Ishikawa (cell line): ENCODE measurements at regions not wholly inside any gene's neighbourhood (a gene's known extent, or its start where the extent isn't known, plus 50 kb on each side); places are given as distances from the start of the nearest gene placed in this dataset.

ENCODE experiments used
- CEBPB ChIP-seq: IDR thresholded peaks from 2 replicates; pipeline ENCODE4 v1.6.1; 2012
- CREB1 ChIP-seq: IDR thresholded peaks from 2 replicates; pipeline ENCODE4 v1.6.1; 2012; ENCODE audit warnings: low read depth
- EGR1 ChIP-seq: IDR thresholded peaks from 2 replicates; pipeline ENCODE4 v1.6.1; 2012
- EP300 ChIP-seq: IDR thresholded peaks from 2 replicates; pipeline ENCODE4 v1.6.1; 2012; ENCODE audit warnings: borderline replicate concordance
- FOXM1 ChIP-seq: IDR thresholded peaks from 2 replicates; pipeline ENCODE4 v1.6.1; 2012; ENCODE audit warnings: low read depth, borderline replicate concordance
- NFIC ChIP-seq: IDR thresholded peaks from 2 replicates; pipeline ENCODE4 v1.6.1; 2012
- RAD21 ChIP-seq: IDR thresholded peaks from 2 replicates; pipeline ENCODE4 v1.6.1; 2012; ENCODE audit warnings: low read depth
- TAF1 ChIP-seq: IDR thresholded peaks from 2 replicates; pipeline ENCODE4 v1.6.1; 2012; ENCODE audit warnings: low read depth, mild to moderate bottlenecking
- TCF12 ChIP-seq: IDR thresholded peaks from 2 replicates; pipeline ENCODE4 v1.6.1; 2012; ENCODE audit warnings: low read depth
- TEAD4 ChIP-seq: IDR thresholded peaks from 2 replicates; pipeline ENCODE4 v1.6.1; 2012
- YY1 ChIP-seq: IDR thresholded peaks from 2 replicates; pipeline ENCODE4 v1.6.1; 2012; ENCODE audit warnings: low read depth
- ZBTB7A ChIP-seq: IDR thresholded peaks from 2 replicates; pipeline ENCODE4 v1.6.1; 2012; ENCODE audit warnings: low read depth
- TF ChIP-seq, protein P1 (sequence below): IDR thresholded peaks from 2 replicates; pipeline ENCODE4 v1.6.1; 2012
- TF ChIP-seq, protein P2 (sequence below): IDR thresholded peaks from 2 replicates; pipeline ENCODE4 v1.6.1; 2012
- TF ChIP-seq, protein P3 (sequence below): IDR thresholded peaks from 2 replicates; pipeline ENCODE4 v1.6.1; 2012; ENCODE audit warnings: low read depth, mild to moderate bottlenecking

DNA sequence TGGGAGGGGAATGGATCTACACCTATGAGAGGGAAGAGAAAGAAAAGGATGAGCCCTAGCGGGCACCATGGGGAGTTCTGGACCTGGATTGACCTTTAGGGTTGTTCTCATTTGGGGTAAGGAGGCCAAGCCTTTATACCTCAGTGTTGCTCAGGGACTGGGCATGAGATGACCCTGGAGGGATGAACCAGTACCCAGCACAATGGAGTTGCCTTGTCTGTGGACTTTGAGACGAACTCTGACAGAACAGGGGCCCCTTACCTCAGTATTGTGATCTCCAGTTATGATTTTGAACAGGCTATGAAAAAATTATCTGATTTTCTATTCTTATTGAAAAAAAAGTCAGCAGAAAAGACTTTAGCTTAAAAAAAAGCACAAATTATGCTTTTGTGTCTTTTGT is 88.6 kb downstream of the FOXA2 start:
- TF ChIP-seq FOXM1 (no peak), CREB1 (no peak), NFIC (no peak), EGR1 (no peak), ZBTB7A (no peak), RAD21 (no peak), TAF1 (no peak)
- TF ChIP-seq, protein P1, sequence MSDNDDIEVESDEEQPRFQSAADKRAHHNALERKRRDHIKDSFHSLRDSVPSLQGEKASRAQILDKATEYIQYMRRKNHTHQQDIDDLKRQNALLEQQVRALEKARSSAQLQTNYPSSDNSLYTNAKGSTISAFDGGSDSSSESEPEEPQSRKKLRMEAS, result no peak
- TF ChIP-seq, protein P2, sequence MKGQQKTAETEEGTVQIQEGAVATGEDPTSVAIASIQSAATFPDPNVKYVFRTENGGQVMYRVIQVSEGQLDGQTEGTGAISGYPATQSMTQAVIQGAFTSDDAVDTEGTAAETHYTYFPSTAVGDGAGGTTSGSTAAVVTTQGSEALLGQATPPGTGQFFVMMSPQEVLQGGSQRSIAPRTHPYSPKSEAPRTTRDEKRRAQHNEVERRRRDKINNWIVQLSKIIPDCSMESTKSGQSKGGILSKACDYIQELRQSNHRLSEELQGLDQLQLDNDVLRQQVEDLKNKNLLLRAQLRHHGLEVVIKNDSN, result no peak

DNA sequence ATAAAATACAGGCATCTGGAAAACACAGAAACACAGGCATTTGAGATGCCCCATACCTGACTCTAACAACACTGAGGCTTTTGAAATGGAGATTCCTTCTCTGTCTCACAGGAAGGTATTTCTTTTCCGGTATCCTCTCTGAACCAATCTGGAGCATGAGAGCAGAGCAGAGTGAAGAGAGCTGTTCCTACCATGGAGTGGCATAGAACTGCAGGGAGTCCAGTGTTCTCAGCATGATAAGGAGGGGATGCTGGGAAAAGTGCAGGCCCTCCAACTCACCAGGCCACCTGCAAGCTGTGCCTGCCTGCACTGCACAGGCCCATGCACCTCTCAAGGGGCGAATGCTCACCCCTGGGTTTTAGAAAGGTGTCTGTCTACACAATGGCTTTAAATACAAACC is 89.2 kb downstream of the FOXA2 start:
- TF ChIP-seq TAF1 (no peak), EGR1 (no peak), FOXM1 (no peak), YY1 (no peak), ZBTB7A (no peak), CREB1 (no peak), RAD21 (no peak), NFIC (no peak), CEBPB (no peak), EP300 (no peak), TEAD4 (no peak), TCF12 (no peak)
- TF ChIP-seq, protein P3, sequence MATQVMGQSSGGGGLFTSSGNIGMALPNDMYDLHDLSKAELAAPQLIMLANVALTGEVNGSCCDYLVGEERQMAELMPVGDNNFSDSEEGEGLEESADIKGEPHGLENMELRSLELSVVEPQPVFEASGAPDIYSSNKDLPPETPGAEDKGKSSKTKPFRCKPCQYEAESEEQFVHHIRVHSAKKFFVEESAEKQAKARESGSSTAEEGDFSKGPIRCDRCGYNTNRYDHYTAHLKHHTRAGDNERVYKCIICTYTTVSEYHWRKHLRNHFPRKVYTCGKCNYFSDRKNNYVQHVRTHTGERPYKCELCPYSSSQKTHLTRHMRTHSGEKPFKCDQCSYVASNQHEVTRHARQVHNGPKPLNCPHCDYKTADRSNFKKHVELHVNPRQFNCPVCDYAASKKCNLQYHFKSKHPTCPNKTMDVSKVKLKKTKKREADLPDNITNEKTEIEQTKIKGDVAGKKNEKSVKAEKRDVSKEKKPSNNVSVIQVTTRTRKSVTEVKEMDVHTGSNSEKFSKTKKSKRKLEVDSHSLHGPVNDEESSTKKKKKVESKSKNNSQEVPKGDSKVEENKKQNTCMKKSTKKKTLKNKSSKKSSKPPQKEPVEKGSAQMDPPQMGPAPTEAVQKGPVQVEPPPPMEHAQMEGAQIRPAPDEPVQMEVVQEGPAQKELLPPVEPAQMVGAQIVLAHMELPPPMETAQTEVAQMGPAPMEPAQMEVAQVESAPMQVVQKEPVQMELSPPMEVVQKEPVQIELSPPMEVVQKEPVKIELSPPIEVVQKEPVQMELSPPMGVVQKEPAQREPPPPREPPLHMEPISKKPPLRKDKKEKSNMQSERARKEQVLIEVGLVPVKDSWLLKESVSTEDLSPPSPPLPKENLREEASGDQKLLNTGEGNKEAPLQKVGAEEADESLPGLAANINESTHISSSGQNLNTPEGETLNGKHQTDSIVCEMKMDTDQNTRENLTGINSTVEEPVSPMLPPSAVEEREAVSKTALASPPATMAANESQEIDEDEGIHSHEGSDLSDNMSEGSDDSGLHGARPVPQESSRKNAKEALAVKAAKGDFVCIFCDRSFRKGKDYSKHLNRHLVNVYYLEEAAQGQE, result no peak
- TF ChIP-seq, protein P1, result no peak
- TF ChIP-seq, protein P2, result no peak

DNA sequence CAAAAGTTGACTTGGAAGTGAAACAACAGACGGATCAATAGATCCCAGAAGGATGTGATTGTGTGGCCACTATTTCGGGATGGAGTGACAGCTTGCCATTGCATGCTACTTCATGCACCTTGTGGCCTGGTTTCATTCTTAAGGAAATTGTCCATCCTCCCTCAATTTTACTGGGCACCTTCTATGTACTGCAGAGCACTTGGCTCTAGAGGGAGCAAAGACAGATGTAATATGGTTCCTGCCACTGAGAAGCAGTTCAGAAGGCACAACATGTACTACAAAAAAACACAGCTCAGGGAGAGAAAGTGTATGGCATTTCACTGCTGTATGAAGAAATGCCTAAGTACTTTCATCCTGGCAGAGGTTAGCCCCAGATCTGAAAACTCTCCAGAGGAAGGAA is 91.9 kb downstream of the FOXA2 start:
- TF ChIP-seq YY1 (no peak), CREB1 (no peak), CEBPB (no peak), RAD21 (no peak), FOXM1 (no peak), NFIC (no peak), TEAD4 (no peak), TCF12 (no peak), EGR1 (no peak), ZBTB7A (no peak)
- TF ChIP-seq, protein P1, result no peak
- TF ChIP-seq, protein P2, result no peak

DNA sequence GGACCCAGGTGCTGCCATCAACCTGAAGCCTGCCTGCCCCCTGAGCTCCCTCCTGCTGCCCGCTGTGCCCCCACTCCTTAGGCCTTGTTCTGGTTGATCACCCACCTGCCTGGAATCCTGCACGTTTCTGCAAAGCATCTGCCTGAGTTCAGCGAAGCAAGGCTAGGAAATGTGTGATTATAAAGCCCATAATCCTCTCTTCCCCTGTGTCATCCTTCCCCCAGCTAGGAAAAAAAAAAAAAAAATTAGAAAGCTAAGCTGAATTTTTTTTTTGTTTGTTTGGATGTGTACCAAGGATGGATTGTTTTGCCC is 93.2 kb downstream of the FOXA2 start:
- TF ChIP-seq TAF1 (no peak), NFIC (no peak), FOXM1 (no peak), YY1 (no peak), EGR1 (no peak), CEBPB (no peak), RAD21 (no peak), TEAD4 (no peak), CREB1 (no peak), ZBTB7A (no peak), TCF12 (no peak), EP300 (no peak)
- TF ChIP-seq, protein P3, result no peak
- TF ChIP-seq, protein P1, result no peak
- TF ChIP-seq, protein P2, result no peak
